Uterus (tissue), 2 donors: ENCODE measurements at regions not wholly inside any gene's neighbourhood (a gene's known extent, or its start where the extent isn't known, plus 50 kb on each side); places are given as distances from the start of the nearest gene placed in this dataset.

ENCODE experiments used
- POLR2A ChIP-seq, 2 donors: fragments of 450-650 bp; IDR thresholded peaks; one replicate each; pipeline ENCODE4 v1.6.1; 2016; ENCODE audit warnings: antibody characterized with exemption in 2 of 2, mild to moderate bottlenecking in 1 of 2, moderate library complexity in 1 of 2
- TF ChIP-seq, protein P1 (sequence below), 4 experiments: fragments of 200-600 bp in 2 of 4; fragments of 450-650 bp in 2 of 4; sonication (generic) in 2 of 4; IDR thresholded peaks; one replicate each; pipeline ENCODE4 v1.5.1; 2016 to 2019; ENCODE audit warnings: antibody characterized with exemption in 4 of 4, mild to moderate bottlenecking in 2 of 4, moderate library complexity in 1 of 4

DNA sequence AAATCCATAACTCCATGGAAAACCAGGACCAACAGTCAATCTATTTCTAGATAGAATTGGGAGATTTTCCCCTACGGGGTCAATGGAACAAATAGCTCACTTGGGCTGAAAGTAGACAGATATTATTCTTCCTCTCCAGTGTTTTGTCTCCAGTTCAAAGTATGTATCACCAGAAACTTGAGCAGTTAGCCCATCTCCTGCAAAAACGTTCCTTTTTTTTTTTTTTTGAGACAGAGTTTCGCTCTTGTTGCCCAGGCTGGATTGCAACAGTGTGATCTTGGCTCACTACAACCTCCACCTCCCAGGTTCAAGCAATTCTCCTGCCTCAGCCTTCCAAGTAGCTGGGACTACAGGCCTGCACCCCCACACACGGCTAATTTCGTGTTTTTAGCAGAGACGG is 390.0 kb upstream of the AUTS2 start:
- TF ChIP-seq, protein P1, sequence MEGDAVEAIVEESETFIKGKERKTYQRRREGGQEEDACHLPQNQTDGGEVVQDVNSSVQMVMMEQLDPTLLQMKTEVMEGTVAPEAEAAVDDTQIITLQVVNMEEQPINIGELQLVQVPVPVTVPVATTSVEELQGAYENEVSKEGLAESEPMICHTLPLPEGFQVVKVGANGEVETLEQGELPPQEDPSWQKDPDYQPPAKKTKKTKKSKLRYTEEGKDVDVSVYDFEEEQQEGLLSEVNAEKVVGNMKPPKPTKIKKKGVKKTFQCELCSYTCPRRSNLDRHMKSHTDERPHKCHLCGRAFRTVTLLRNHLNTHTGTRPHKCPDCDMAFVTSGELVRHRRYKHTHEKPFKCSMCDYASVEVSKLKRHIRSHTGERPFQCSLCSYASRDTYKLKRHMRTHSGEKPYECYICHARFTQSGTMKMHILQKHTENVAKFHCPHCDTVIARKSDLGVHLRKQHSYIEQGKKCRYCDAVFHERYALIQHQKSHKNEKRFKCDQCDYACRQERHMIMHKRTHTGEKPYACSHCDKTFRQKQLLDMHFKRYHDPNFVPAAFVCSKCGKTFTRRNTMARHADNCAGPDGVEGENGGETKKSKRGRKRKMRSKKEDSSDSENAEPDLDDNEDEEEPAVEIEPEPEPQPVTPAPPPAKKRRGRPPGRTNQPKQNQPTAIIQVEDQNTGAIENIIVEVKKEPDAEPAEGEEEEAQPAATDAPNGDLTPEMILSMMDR (IDR thresholded peaks at IDR 0.05) = no peak
- TF ChIP-seq POLR2A (IDR thresholded peaks at IDR 0.05) = no peak
